Testis (tissue), 2 donors: ENCODE measurements at regions not wholly inside any gene's neighbourhood (a gene's known extent, or its start where the extent isn't known, plus 50 kb on each side); places are given as distances from the start of the nearest gene placed in this dataset.

ENCODE experiments used
- DNase-seq: peaks from one replicate; pipeline ENCODE4 v3.0.0-alpha.2; 2019
- H3K27ac ChIP-seq, 2 donors: fragments of 200-600 bp; sonication (generic); one replicate each; pipeline ENCODE4 v1.5.1; 2019
- H3K27me3 ChIP-seq: fragments of 200-600 bp; sonication (generic); one replicate; pipeline ENCODE4 v1.5.1; 2019
- H3K36me3 ChIP-seq: fragments of 200-600 bp; sonication (generic); one replicate; pipeline ENCODE4 v1.5.1; 2017; ENCODE audit warnings: low read depth; ENCODE audit errors: missing control alignments
- H3K4me1 ChIP-seq: fragments of 200-600 bp; sonication (generic); one replicate; pipeline ENCODE4 v1.5.1; 2019
- H3K4me3 ChIP-seq, 2 donors: fragments of 200-600 bp; sonication (generic); one replicate each; pipeline ENCODE4 v1.5.1; 2017 to 2019
- H3K9me3 ChIP-seq: fragments of 200-600 bp; sonication (generic); one replicate; pipeline ENCODE4 v1.5.1; 2017
- POLR2A ChIP-seq: fragments of 450-650 bp; IDR thresholded peaks from one replicate; pipeline ENCODE4 v1.6.1; 2017; ENCODE audit warnings: antibody characterized with exemption, mild to moderate bottlenecking, moderate library complexity
- WGBS, 2 donors: methylation state at CpG; one replicate each; pipeline ENCODE4 v1.1.5; 2018; 5-methylcytosine and 5-hydroxymethylcytosine counted together
- intact Hi-C: fragments of 100-400 bp; cut with DNase I; formaldehyde crosslinking; loops from one replicate; pipeline ENCODE4 v1.15.1; 2023; ENCODE audit warnings: low total_unique reads
- TF ChIP-seq, protein P1 (sequence below), 3 experiments: fragments of 450-650 bp in 2 of 3; fragments of 200-600 bp in 1 of 3; sonication (generic) in 1 of 3; IDR thresholded peaks; one replicate each; pipeline ENCODE4 v1.5.1; 2016 to 2019; ENCODE audit warnings: antibody characterized with exemption in 3 of 3, mild to moderate bottlenecking in 2 of 3, moderate library complexity in 1 of 3

DNA sequence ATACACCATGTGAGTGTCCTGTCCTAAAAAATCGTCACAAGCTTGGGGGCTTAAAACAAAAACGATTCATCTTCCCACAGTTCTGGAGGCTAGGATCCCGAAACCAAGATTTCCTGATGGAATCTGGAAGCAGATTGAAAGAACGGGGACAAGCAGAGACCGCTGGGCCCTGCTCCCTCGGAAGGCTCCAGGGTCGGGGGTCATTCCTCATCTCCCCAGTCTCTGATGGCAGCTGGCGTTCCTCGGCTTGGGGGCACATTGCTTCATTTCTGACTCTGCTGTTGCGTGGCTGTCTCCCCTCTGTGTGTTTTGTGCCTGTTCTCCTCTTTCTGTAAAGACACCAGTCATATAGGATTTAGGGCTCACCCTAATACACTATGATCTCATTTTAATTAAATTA, 114.2 kb upstream of the TMPRSS2 start:
- no peak for DNase-seq
- Histone ChIP-seq H3K27ac (no peak overlapping the region), H3K9me3 (no peaks in the 10 kb centered on the region), H3K4me1 (no peaks in the 10 kb centered on the region), H3K4me3 (no peak overlapping the region), H3K27me3 (no peaks in the 10 kb centered on the region), H3K36me3 (no peaks in the 10 kb centered on the region)
- WGBS, 2 donors: 89 to 90% methylated on average over 10 of the region's 10 CpGs
- intact Hi-C loops: no loop called here
- TF ChIP-seq, protein P1, sequence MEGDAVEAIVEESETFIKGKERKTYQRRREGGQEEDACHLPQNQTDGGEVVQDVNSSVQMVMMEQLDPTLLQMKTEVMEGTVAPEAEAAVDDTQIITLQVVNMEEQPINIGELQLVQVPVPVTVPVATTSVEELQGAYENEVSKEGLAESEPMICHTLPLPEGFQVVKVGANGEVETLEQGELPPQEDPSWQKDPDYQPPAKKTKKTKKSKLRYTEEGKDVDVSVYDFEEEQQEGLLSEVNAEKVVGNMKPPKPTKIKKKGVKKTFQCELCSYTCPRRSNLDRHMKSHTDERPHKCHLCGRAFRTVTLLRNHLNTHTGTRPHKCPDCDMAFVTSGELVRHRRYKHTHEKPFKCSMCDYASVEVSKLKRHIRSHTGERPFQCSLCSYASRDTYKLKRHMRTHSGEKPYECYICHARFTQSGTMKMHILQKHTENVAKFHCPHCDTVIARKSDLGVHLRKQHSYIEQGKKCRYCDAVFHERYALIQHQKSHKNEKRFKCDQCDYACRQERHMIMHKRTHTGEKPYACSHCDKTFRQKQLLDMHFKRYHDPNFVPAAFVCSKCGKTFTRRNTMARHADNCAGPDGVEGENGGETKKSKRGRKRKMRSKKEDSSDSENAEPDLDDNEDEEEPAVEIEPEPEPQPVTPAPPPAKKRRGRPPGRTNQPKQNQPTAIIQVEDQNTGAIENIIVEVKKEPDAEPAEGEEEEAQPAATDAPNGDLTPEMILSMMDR (IDR thresholded peaks at IDR 0.05): no peak
- TF ChIP-seq POLR2A: no peak

DNA sequence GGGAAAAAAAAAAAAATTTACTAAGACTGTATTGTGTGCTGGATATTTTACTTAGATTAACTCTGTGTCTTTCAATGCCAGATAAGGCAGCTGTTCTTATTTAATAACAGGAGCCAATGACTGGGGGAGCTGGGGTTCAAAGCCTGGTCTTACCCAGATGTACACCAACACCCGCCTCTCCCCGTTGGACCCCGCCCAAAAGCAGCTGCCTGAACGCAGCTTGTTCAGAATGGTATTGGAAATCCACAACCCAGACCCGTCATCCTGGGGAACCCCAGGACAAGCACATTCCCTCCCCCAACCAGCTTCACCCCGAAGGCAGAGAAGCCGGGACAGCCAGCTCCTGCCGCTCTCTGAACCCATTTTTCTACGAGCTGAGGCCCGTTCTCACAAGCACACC, 113.6 kb upstream of the TMPRSS2 start:
- TF ChIP-seq, protein P1 (IDR thresholded peaks at IDR 0.05): no peak
- no peak for TF ChIP-seq POLR2A
- intact Hi-C loops: no loop called here
- WGBS, 2 donors: 74 to 78% methylated on average over 10 of the region's 10 CpGs
- no peaks in the 10 kb centered on the region for H3K27me3 ChIP-seq
- no peak for DNase-seq
- no peaks in the 10 kb centered on the region for H3K9me3 ChIP-seq
- no peak overlapping the region for H3K4me3 ChIP-seq
- H3K4me1 ChIP-seq: no peaks in the 10 kb centered on the region
- H3K27ac ChIP-seq: no peak overlapping the region
- H3K36me3 ChIP-seq: no peaks in the 10 kb centered on the region

DNA sequence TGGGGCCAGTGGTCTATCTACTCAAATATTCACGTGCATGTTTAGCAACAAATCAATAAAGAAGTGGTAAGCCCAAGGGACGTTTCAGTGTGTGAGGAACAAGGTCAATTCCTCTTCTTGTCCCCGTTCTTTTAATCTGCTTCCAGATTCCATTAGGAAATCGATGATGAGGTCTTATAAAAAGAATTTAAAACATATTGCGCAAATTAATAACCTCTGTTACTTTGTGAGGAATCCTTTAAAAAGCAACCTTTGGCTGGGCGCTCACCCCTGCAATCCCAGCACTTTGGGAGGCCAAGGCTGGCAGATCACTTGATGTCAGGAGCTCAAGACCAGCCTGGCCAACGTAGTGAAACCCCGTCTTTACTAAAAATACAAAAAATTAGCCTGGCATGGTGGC, 113.0 kb upstream of the TMPRSS2 start:
- H3K36me3 ChIP-seq: no peaks in the 10 kb centered on the region
- WGBS, 2 donors: 85 to 88% methylated on average over 8 of the region's 8 CpGs
- H3K9me3 ChIP-seq: no peaks in the 10 kb centered on the region
- no peak for DNase-seq
- TF ChIP-seq POLR2A: no peak
- TF ChIP-seq, protein P1 (IDR thresholded peaks at IDR 0.05): no peak
- no peaks in the 10 kb centered on the region for H3K27me3 ChIP-seq
- intact Hi-C loops: no loop called here
- H3K4me1 ChIP-seq: peaks cover 5% of the 10 kb centered on the region
- H3K27ac ChIP-seq: no peak overlapping the region
- no peak overlapping the region for H3K4me3 ChIP-seq

DNA sequence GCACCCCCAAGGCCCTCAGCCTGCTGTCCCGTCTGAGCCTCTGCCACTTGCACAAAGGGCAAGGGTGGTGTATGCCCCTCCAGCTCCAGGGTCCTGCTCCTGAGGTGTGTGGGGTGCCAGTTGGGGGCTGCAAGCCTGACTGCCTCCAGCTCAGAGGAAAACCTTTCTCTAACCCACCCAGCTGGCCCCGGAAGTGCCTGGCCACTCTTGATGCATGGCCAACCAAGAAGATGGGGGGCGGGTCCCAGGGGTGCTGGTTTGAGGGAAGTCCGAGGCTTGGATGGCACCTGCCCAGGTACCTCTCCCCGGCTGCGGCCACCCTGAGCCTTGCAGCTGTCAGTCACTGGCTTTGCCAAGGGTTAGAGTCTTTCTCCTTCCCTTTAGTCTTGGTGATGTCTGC, 112.6 kb upstream of the TMPRSS2 start:
- H3K36me3 ChIP-seq: no peaks in the 10 kb centered on the region
- TF ChIP-seq, protein P1 (IDR thresholded peaks at IDR 0.05): no peak
- TF ChIP-seq POLR2A: no peak
- intact Hi-C loops: no loop called here
- 88 to 98% methylated on average over 5 to 6 of the region's 6 CpGs for WGBS, 2 donors
- H3K4me3 ChIP-seq: no peak overlapping the region
- H3K4me1 ChIP-seq: peaks cover 6% of the 10 kb centered on the region
- DNase-seq: no peak
- H3K9me3 ChIP-seq: no peaks in the 10 kb centered on the region
- H3K27ac ChIP-seq: no peak overlapping the region
- no peaks in the 10 kb centered on the region for H3K27me3 ChIP-seq

DNA sequence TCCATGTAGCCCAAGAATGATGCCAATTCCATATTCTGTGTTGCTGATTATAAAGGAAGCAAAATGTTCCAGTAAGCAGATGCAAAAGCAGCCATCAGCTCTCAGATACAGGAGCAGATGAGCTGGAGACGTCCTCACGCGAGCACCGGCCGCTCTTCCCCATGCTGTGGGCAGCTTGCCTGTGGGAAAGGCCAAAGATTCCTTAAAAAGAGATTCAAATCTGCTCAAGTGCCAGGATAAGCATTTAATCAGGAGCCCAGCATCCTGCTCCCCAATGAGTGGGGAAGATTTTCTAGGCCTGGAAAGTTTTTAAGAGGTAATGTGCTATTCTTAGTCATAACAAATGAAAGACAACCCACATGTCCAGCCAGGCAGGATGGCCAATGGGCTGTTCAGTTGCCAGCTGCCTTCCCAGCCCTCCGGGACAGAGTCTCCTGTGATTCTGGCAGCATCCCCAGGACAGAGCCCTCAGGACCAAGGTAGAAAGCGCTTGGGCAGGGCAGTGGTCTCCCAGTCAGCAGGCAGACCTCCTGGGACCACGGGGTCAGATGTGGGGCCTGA, 108.2 kb upstream of the TMPRSS2 start:
- Histone ChIP-seq H3K36me3 (no peaks in the 10 kb centered on the region), H3K9me3 (no peaks in the 10 kb centered on the region), H3K4me1 (peaks cover 12% of the 10 kb centered on the region), H3K4me3 (no peak overlapping the region), H3K27ac (no peak overlapping the region), H3K27me3 (no peaks in the 10 kb centered on the region)
- TF ChIP-seq, protein P1 (IDR thresholded peaks at IDR 0.05): no peak
- no peak for TF ChIP-seq POLR2A
- WGBS, 2 donors: 45 to 59% methylated on average over 6 to 8 of the region's 8 CpGs
- intact Hi-C loops: no loop called here
- no peak for DNase-seq
